OCI-LY7 (cell line): ENCODE measurements at regions not wholly inside any gene's neighbourhood (a gene's known extent, or its start where the extent isn't known, plus 50 kb on each side); places are given as distances from the start of the nearest gene placed in this dataset.

ENCODE experiments used
- BruUV-seq: library from RNA; stranded (reverse); fragments of 400-500 nt; replicated peaks from 2 replicates; lab custom pipeline; 2021; lab: Mats Ljungman, UMichigan
- CTCF ChIA-PET: fragments of 300-600 bp; sonication (Branson Sonifier 250); formaldehyde crosslinking; loops from one replicate; lab custom pipeline; 2022; ENCODE audit warnings: antibody characterized with exemption; ENCODE audit not compliant: unreplicated experiment; lab: Charles Lee
- POLR2A ChIA-PET: fragments of 300-600 bp; sonication (Branson Sonifier 250); formaldehyde crosslinking; loops from one replicate; lab custom pipeline; 2022; ENCODE audit warnings: antibody characterized with exemption; lab: Charles Lee
- DNase-seq: peaks from one replicate; pipeline ENCODE4 v3.0.0-alpha.2; 2015; ENCODE audit warnings: low spot score
- H2AFZ ChIP-seq: fragments of 200-600 bp; sonication (generic), shearing (Covaris generic); 2 replicates; pipeline ENCODE4 v1.6.1; 2014; ENCODE audit warnings: mild to moderate bottlenecking, antibody characterized with exemption, low read length, moderate library complexity
- H3K27ac ChIP-seq: fragments of 200-600 bp; sonication (generic); 2 replicates; pipeline ENCODE4 v1.5.1; 2014; ENCODE audit warnings: mixed run types, low read depth, mild to moderate bottlenecking, moderate library complexity, low read length, inconsistent platforms; ENCODE audit not compliant: poor library complexity, severe bottlenecking
- H3K36me3 ChIP-seq: fragments of 200-600 bp; sonication (generic); 2 replicates; pipeline ENCODE4 v1.6.1; 2014; ENCODE audit warnings: mild to moderate bottlenecking, antibody characterized with exemption, low read length, moderate library complexity, mixed read lengths; ENCODE audit not compliant: insufficient read depth
- H3K4me1 ChIP-seq: fragments of 200-600 bp; sonication (generic); 2 replicates; pipeline ENCODE4 v1.5.1; 2014; ENCODE audit warnings: mild to moderate bottlenecking, low read length; ENCODE audit not compliant: insufficient read depth, poor library complexity, severe bottlenecking
- H3K4me2 ChIP-seq: fragments of 200-600 bp; sonication (generic); 2 replicates; pipeline ENCODE4 v1.6.1; 2014; ENCODE audit warnings: mild to moderate bottlenecking, low read length
- H3K4me3 ChIP-seq: fragments of 200-600 bp; sonication (generic); 2 replicates; pipeline ENCODE4 v1.5.1; 2014; ENCODE audit warnings: mild to moderate bottlenecking, low read depth, low read length; ENCODE audit not compliant: poor library complexity, severe bottlenecking
- H3K79me2 ChIP-seq: fragments of 200-600 bp; sonication (generic); 2 replicates; pipeline ENCODE4 v1.6.1; 2016; ENCODE audit warnings: low read depth, mild to moderate bottlenecking, low read length, moderate library complexity, mixed read lengths; ENCODE audit not compliant: insufficient read depth
- H3K9me2 ChIP-seq: fragments of 200-600 bp; sonication (generic); 2 replicates; pipeline ENCODE4 v1.6.1; 2016; ENCODE audit warnings: mild to moderate bottlenecking, low read length, mixed read lengths; ENCODE audit not compliant: insufficient read depth
- H3K9me3 ChIP-seq: fragments of 200-600 bp; sonication (generic); 2 replicates; pipeline ENCODE4 v1.6.1; 2014; ENCODE audit warnings: mild to moderate bottlenecking, mixed run types, low read length, mixed read lengths
- H4K20me1 ChIP-seq: fragments of 200-600 bp; sonication (generic); 2 replicates; pipeline ENCODE4 v1.6.1; 2014; ENCODE audit warnings: mild to moderate bottlenecking, antibody characterized with exemption, low read length, moderate library complexity, mixed read lengths; ENCODE audit not compliant: insufficient read depth
- EZH2phosphoT487 ChIP-seq: fragments of 200-600 bp; sonication (generic); IDR thresholded peaks from 2 replicates; pipeline ENCODE4 v1.6.1; 2018; ENCODE audit warnings: low read depth, borderline replicate concordance, mild to moderate bottlenecking, mixed run types, antibody characterized with exemption, low read length, moderate library complexity, mixed read lengths
- intact Hi-C: fragments of 100-400 bp; cut with micrococcal nuclease; formaldehyde crosslinking; loops from one replicate; pipeline ENCODE4 v1.10.0; 2022; ENCODE audit not compliant: unreplicated experiment
- TF ChIP-seq, protein P1 (sequence below): fragments of 200-600 bp; sonication (generic); conservative IDR thresholded peaks from 2 replicates; pipeline ENCODE4 v1.5.1; 2014; ENCODE audit warnings: mild to moderate bottlenecking, antibody characterized with exemption, low read length, moderate library complexity, mixed read lengths

DNA sequence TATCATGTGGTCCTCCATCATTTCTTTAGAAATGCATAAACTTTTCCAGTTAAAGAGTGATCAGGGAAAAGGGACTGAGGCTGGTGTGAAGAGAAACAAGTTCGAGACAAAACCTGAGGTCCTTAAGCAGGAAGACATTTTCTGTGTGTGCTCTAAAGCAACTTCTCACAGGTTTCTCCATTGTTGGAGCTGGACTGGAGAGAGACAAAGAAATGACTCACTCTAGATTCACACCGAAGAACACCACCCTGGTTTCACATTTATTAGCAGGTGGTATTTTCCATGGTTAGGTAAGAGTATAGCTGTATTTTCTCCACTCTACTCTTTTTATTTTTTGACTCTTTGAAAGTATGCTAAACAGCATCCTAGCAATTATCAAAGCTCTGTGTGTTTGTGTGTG lies 736.4 kb downstream of the KCNA4 start:
- H2AFZ ChIP-seq, result no peak overlapping the region
- intact Hi-C loops, result no loop called here
- TF ChIP-seq EZH2phosphoT487, result no peak
- TF ChIP-seq, protein P1, sequence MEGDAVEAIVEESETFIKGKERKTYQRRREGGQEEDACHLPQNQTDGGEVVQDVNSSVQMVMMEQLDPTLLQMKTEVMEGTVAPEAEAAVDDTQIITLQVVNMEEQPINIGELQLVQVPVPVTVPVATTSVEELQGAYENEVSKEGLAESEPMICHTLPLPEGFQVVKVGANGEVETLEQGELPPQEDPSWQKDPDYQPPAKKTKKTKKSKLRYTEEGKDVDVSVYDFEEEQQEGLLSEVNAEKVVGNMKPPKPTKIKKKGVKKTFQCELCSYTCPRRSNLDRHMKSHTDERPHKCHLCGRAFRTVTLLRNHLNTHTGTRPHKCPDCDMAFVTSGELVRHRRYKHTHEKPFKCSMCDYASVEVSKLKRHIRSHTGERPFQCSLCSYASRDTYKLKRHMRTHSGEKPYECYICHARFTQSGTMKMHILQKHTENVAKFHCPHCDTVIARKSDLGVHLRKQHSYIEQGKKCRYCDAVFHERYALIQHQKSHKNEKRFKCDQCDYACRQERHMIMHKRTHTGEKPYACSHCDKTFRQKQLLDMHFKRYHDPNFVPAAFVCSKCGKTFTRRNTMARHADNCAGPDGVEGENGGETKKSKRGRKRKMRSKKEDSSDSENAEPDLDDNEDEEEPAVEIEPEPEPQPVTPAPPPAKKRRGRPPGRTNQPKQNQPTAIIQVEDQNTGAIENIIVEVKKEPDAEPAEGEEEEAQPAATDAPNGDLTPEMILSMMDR, result no peak
- no peaks in the 10 kb centered on the region for H3K36me3 ChIP-seq
- H3K27ac ChIP-seq, result no peak overlapping the region
- DNase-seq, result no peak
- ChIA-PET CTCF (no interaction called here), POLR2A (interaction anchor here (0.6 kb wide), 1 partner anchor 29 kb away, joined by 4 read pairs; no protein-coding TSS in a partner anchor)
- H3K9me2 ChIP-seq, result no peaks in the 10 kb centered on the region
- H3K4me3 ChIP-seq, result no peak overlapping the region
- no peaks in the 10 kb centered on the region for H3K4me1 ChIP-seq
- no TSS peak for BruUV-seq
- H4K20me1 ChIP-seq, result no peaks in the 10 kb centered on the region
- no peak overlapping the region for H3K4me2 ChIP-seq
- H3K9me3 ChIP-seq, result no peaks in the 10 kb centered on the region
- no peaks in the 10 kb centered on the region for H3K79me2 ChIP-seq

DNA sequence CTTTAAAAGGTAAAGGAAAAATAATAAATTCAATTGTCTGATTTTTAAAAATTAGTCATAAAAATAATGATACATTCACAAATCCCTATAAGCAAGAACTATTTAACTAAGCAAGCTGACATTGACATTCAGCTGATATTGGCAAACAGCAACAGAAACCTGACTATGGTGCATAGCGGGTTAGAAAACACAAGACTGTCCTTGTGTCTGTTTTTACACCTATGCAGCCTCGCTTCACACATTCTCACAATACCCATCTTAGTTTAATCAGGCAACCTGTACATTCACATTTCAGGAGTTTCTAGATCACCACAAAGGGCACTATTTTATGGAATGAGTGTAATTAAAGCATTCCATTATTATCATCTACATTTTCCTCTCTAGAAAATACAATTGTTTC lies 737.1 kb downstream of the KCNA4 start:
- CTCF ChIA-PET, result no interaction called here
- no peaks in the 10 kb centered on the region for H3K79me2 ChIP-seq
- intact Hi-C loops, result no loop called here
- no peaks in the 10 kb centered on the region for H3K4me1 ChIP-seq
- H3K9me3 ChIP-seq, result no peaks in the 10 kb centered on the region
- TF ChIP-seq, protein P1, result no peak
- no peak for TF ChIP-seq EZH2phosphoT487
- POLR2A ChIA-PET, result no interaction called here
- H3K4me3 ChIP-seq, result no peak overlapping the region
- no TSS peak for BruUV-seq
- no peak overlapping the region for H3K27ac ChIP-seq
- no peaks in the 10 kb centered on the region for H3K36me3 ChIP-seq
- H2AFZ ChIP-seq, result no peak overlapping the region
- no peaks in the 10 kb centered on the region for H4K20me1 ChIP-seq
- H3K4me2 ChIP-seq, result no peak overlapping the region
- H3K9me2 ChIP-seq, result no peaks in the 10 kb centered on the region
- DNase-seq, result no peak

DNA sequence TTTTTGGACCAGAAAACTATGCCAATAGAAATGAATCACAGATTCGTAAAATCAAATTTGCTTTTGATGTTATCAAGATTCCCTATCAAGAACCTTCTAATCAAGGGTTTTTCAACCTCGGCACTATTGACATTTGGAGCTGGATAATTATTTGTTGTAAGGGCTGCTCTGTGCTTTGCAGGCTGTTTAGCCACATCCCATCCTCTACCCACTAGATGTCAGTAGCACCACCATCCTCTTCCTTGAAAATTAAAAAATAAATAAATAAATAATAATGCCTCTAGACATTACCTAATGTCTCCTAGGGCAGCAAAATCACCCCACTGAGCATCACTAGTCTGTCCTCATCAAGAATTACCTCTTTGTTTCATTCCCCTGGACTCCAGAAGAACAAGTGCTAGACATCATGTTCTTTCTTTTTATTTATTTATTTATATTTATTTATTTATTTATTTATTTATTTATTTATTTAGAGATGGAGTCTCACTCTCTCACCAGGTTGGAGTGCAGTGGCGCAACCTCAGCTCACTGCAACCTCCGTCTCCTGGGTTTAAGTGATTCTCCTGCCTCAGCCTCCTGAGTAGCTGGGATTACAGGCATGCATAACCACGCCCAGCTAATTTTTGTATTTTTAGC lies 744.7 kb downstream of the KCNA4 start:
- Histone ChIP-seq H3K36me3 (no peaks in the 10 kb centered on the region), H3K4me2 (no peak overlapping the region), H4K20me1 (no peaks in the 10 kb centered on the region), H3K79me2 (no peaks in the 10 kb centered on the region), H2AFZ (no peak overlapping the region), H3K9me3 (no peaks in the 10 kb centered on the region), H3K4me1 (no peaks in the 10 kb centered on the region), H3K9me2 (no peaks in the 10 kb centered on the region), H3K4me3 (no peak overlapping the region), H3K27ac (no peak overlapping the region)
- BruUV-seq, result no TSS peak
- POLR2A ChIA-PET, result no interaction called here
- DNase-seq, result no peak
- CTCF ChIA-PET, result no interaction called here
- intact Hi-C loops, result no loop called here
- TF ChIP-seq, protein P1, result no peak
- no peak for TF ChIP-seq EZH2phosphoT487
